ENCODE measurements at regions not wholly inside any gene's neighbourhood (a gene's known extent, or its start where the extent isn't known, plus 50 kb on each side); places are given as distances from the start of the nearest gene placed in this dataset.

- TF ChIP-seq TAF1 (IDR thresholded peaks at IDR 0.05; ENCODE audit: low read depth) (no peak), CEBPB (IDR thresholded peaks at IDR 0.05) (no peak), TEAD4 (IDR thresholded peaks at IDR 0.05) (no peak), CREB1 (IDR thresholded peaks at IDR 0.05; ENCODE audit: low read depth) (no peak)
- TF ChIP-seq, protein P1, sequence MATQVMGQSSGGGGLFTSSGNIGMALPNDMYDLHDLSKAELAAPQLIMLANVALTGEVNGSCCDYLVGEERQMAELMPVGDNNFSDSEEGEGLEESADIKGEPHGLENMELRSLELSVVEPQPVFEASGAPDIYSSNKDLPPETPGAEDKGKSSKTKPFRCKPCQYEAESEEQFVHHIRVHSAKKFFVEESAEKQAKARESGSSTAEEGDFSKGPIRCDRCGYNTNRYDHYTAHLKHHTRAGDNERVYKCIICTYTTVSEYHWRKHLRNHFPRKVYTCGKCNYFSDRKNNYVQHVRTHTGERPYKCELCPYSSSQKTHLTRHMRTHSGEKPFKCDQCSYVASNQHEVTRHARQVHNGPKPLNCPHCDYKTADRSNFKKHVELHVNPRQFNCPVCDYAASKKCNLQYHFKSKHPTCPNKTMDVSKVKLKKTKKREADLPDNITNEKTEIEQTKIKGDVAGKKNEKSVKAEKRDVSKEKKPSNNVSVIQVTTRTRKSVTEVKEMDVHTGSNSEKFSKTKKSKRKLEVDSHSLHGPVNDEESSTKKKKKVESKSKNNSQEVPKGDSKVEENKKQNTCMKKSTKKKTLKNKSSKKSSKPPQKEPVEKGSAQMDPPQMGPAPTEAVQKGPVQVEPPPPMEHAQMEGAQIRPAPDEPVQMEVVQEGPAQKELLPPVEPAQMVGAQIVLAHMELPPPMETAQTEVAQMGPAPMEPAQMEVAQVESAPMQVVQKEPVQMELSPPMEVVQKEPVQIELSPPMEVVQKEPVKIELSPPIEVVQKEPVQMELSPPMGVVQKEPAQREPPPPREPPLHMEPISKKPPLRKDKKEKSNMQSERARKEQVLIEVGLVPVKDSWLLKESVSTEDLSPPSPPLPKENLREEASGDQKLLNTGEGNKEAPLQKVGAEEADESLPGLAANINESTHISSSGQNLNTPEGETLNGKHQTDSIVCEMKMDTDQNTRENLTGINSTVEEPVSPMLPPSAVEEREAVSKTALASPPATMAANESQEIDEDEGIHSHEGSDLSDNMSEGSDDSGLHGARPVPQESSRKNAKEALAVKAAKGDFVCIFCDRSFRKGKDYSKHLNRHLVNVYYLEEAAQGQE (IDR thresholded peaks at IDR 0.05; ENCODE audit: low read depth): no peak
These were observed 1136.9 kb upstream of the TMEFF2 start for GRCh38 chr2:193331676-193332075.
